ENCODE measurements at regions not wholly inside any gene's neighbourhood (a gene's known extent, or its start where the extent isn't known, plus 50 kb on each side); places are given as distances from the start of the nearest gene placed in this dataset.
"Not testable (repeated sequence)": the region's sequence is repeated elsewhere in the genome, so short reads cannot be mapped to it uniquely, and the experiment has no call there.

DNA sequence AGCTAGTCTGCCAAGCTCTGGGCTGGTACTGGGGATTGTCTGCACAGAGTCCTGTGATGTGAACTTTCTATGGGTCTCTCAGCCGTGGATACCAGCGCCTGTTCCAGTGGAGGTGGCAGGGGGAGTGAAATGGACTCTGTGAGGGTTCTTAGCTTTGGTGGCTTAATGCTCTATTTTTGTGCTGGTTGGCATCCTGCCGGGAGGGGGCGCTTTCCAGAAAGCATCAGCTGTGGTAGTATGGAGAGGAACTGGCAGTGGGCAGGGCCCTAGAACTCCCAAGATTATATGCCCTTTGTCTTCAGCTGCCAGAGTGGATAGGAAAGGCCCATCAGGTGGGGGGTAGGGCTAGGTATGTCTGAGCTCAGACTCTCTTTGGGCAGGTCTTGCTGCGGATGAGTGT is 267.8 kb downstream of the SMARCA1 start:
- TF ChIP-seq, protein P1, sequence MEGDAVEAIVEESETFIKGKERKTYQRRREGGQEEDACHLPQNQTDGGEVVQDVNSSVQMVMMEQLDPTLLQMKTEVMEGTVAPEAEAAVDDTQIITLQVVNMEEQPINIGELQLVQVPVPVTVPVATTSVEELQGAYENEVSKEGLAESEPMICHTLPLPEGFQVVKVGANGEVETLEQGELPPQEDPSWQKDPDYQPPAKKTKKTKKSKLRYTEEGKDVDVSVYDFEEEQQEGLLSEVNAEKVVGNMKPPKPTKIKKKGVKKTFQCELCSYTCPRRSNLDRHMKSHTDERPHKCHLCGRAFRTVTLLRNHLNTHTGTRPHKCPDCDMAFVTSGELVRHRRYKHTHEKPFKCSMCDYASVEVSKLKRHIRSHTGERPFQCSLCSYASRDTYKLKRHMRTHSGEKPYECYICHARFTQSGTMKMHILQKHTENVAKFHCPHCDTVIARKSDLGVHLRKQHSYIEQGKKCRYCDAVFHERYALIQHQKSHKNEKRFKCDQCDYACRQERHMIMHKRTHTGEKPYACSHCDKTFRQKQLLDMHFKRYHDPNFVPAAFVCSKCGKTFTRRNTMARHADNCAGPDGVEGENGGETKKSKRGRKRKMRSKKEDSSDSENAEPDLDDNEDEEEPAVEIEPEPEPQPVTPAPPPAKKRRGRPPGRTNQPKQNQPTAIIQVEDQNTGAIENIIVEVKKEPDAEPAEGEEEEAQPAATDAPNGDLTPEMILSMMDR (conservative IDR thresholded peaks at IDR 0.05 in 1 of 2, IDR thresholded peaks at IDR 0.05 in 1 of 2; ENCODE audit: extremely low read depth in 1 of 2, insufficient read depth in 1 of 2, low read depth in 1 of 2, low read length in 2 of 2): not testable (repeated sequence)
- not testable (repeated sequence) for TF ChIP-seq EZH2 (IDR thresholded peaks at IDR 0.05; ENCODE audit: borderline replicate concordance, low read length)
